Nephron (organoid): ENCODE measurements at regions not wholly inside any gene's neighbourhood (a gene's known extent, or its start where the extent isn't known, plus 50 kb on each side); places are given as distances from the start of the nearest gene placed in this dataset.

Source experiments
- H3K27ac Mint-ChIP-seq, 3 experiments: 2 replicates each; pipeline ENCODE4 v1.8.0; 2020; ENCODE audit warnings: mixed read lengths in 3 of 3, mild to moderate bottlenecking in 2 of 3, moderate library complexity in 1 of 3
- H3K27me3 Mint-ChIP-seq: 2 replicates; pipeline ENCODE4 v1.8.0; 2021; ENCODE audit warnings: low read depth, mild to moderate bottlenecking, moderate library complexity, mixed read lengths
- H3K36me3 Mint-ChIP-seq: 2 replicates; pipeline ENCODE4 v1.8.0; 2020; ENCODE audit warnings: low read depth, mixed read lengths
- H3K4me1 Mint-ChIP-seq: 2 replicates; pipeline ENCODE4 v1.8.0; 2020; ENCODE audit warnings: mixed read lengths
- H3K4me3 Mint-ChIP-seq, 3 experiments: 2 replicates each; pipeline ENCODE4 v1.8.0; 2020; ENCODE audit warnings: mild to moderate bottlenecking in 3 of 3, mixed read lengths in 3 of 3, moderate library complexity in 2 of 3
- H3K9me3 Mint-ChIP-seq: 2 replicates; pipeline ENCODE4 v1.8.0; 2020; ENCODE audit warnings: mixed read lengths
- TF ChIP-seq, protein P1 (sequence below), 3 experiments: fragments of 200-600 bp; sonication (generic); IDR thresholded peaks; one replicate each; pipeline ENCODE4 v1.5.0; 2021; ENCODE audit warnings: antibody characterized with exemption in 3 of 3; ENCODE audit not compliant: unreplicated experiment in 3 of 3

DNA sequence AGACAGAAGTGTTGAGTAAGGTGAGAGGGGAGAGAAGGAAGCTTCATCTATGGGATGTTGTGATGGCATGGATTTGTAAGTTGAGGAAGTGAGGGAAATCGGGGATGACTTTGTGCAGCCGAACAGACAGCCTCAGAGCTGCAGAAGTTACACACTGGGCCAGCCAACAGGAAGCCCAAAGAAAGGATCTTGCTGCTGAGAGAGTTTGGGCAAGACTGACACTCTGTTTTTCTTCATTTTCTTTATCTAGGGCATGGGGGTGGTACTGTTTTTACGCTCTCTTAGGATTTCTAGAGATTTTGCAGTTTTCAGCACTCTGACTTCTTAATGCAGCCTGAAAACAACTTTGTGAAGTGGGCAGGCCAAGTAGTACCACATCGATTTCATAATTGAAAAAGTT lies 509.9 kb upstream of the TENM4 start:
- Mint-ChIP-seq H3K4me3 (no peak overlapping the region), H3K9me3 (no peaks in the 10 kb centered on the region), H3K36me3 (no peaks in the 10 kb centered on the region), H3K27ac (no peak overlapping the region), H3K27me3 (peaks cover 4% of the 10 kb centered on the region), H3K4me1 (peaks cover 9% of the 10 kb centered on the region)
- TF ChIP-seq, protein P1, sequence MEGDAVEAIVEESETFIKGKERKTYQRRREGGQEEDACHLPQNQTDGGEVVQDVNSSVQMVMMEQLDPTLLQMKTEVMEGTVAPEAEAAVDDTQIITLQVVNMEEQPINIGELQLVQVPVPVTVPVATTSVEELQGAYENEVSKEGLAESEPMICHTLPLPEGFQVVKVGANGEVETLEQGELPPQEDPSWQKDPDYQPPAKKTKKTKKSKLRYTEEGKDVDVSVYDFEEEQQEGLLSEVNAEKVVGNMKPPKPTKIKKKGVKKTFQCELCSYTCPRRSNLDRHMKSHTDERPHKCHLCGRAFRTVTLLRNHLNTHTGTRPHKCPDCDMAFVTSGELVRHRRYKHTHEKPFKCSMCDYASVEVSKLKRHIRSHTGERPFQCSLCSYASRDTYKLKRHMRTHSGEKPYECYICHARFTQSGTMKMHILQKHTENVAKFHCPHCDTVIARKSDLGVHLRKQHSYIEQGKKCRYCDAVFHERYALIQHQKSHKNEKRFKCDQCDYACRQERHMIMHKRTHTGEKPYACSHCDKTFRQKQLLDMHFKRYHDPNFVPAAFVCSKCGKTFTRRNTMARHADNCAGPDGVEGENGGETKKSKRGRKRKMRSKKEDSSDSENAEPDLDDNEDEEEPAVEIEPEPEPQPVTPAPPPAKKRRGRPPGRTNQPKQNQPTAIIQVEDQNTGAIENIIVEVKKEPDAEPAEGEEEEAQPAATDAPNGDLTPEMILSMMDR (IDR thresholded peaks at IDR 0.05; ENCODE audit: unreplicated experiment in 3 of 3): no peak

DNA sequence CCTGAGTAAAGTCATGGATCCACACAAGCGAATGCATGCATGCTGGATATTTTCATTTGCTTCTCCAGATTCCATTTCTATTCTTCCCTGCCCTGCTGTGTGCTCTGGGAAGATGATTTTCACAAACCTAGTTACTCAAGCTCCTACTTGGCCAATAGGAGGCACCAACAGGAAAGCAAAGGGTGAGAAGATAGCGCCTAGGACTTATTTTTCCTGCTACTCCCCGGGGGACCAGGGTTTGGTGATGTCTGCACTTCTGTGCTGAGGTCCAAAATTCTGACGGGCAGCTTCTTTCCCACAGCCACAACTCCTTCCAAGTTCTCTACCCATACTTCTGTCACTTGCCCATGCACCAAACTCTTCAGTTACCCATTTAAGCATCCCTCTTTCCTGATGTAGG lies 509.3 kb upstream of the TENM4 start:
- no peak overlapping the region for H3K4me3 Mint-ChIP-seq
- no peaks in the 10 kb centered on the region for H3K9me3 Mint-ChIP-seq
- peaks cover 4% of the 10 kb centered on the region for H3K27me3 Mint-ChIP-seq

DNA sequence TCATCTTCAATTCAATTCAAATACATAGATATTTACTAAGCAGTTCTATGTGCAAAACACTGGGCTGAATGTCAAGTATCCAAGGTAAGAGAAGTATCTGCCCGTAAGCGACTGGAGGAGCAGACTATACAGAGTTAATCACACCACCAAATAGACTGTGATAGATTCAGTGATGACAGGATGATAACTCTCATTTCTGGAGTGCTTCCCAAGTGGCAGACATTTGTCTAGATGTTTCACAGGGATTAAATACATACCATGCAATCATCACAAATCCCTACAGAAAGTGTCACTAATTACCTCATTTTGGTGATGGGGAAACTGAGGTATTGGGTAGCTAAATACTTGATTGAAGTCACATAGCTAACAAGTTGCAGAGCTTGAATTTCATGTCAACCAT lies 508.7 kb upstream of the TENM4 start:
- TF ChIP-seq, protein P1 (IDR thresholded peaks at IDR 0.05; ENCODE audit: unreplicated experiment in 3 of 3): no peak
- Mint-ChIP-seq H3K4me1 (no peaks in the 10 kb centered on the region), H3K4me3 (no peak overlapping the region), H3K9me3 (no peaks in the 10 kb centered on the region), H3K36me3 (no peaks in the 10 kb centered on the region), H3K27ac (no peak overlapping the region), H3K27me3 (peaks cover 4% of the 10 kb centered on the region)

More for the DNA sequence above, 509.3 kb upstream of the TENM4 start:
- Mint-ChIP-seq H3K36me3 (no peaks in the 10 kb centered on the region), H3K4me1 (peaks cover 6% of the 10 kb centered on the region), H3K27ac (no peak overlapping the region)
- TF ChIP-seq, protein P1 (IDR thresholded peaks at IDR 0.05; ENCODE audit: unreplicated experiment in 3 of 3): no peak

DNA sequence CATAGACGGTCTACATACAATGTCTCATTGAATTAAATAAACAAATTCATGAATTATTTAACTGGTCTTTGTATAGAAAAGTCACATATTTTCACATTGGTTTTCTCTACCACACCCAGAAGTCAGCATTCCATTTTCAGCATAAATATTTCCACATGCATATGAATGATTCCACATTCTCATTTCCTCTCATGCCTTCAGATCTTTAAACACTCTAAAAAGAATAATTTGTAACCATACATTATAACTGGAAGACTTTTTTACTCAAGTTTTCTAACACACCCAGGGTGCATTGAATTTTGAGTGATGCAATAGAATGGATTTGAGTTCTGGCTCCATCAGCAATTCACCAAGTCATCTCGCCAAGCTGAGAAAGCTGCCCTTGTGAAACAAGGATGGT lies 501.8 kb upstream of the TENM4 start:
- Mint-ChIP-seq H3K27me3 (no peaks in the 10 kb centered on the region), H3K9me3 (no peaks in the 10 kb centered on the region), H3K4me3 (no peak overlapping the region), H3K27ac (no peak overlapping the region), H3K36me3 (no peaks in the 10 kb centered on the region), H3K4me1 (peaks cover 11% of the 10 kb centered on the region)
- TF ChIP-seq, protein P1 (IDR thresholded peaks at IDR 0.05; ENCODE audit: unreplicated experiment in 3 of 3): no peak

DNA sequence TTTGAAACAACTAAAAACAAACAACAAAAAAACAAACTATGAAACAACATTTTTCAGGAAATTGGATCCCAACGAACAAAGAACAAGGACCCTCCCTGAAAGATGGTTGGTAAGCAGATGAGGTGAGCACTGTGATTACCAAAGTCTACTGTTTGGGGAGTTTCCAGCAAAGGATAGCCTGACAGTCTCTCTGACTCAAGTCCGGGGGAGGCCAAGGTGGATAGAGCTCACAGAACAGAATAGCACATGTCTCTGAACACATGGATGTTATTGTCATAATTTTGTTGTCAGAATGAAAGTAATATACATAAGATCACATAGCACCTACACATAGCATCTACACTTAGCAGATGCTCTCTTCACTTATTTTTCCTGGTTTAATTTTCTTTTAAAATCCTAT lies 501.3 kb upstream of the TENM4 start:
- no peak overlapping the region for H3K4me3 Mint-ChIP-seq
- no peaks in the 10 kb centered on the region for H3K9me3 Mint-ChIP-seq
- H3K4me1 Mint-ChIP-seq: peaks cover 11% of the 10 kb centered on the region
- no peaks in the 10 kb centered on the region for H3K36me3 Mint-ChIP-seq
- no peaks in the 10 kb centered on the region for H3K27me3 Mint-ChIP-seq
- TF ChIP-seq, protein P1 (IDR thresholded peaks at IDR 0.05; ENCODE audit: unreplicated experiment in 3 of 3): no peak
- no peak overlapping the region for H3K27ac Mint-ChIP-seq

DNA sequence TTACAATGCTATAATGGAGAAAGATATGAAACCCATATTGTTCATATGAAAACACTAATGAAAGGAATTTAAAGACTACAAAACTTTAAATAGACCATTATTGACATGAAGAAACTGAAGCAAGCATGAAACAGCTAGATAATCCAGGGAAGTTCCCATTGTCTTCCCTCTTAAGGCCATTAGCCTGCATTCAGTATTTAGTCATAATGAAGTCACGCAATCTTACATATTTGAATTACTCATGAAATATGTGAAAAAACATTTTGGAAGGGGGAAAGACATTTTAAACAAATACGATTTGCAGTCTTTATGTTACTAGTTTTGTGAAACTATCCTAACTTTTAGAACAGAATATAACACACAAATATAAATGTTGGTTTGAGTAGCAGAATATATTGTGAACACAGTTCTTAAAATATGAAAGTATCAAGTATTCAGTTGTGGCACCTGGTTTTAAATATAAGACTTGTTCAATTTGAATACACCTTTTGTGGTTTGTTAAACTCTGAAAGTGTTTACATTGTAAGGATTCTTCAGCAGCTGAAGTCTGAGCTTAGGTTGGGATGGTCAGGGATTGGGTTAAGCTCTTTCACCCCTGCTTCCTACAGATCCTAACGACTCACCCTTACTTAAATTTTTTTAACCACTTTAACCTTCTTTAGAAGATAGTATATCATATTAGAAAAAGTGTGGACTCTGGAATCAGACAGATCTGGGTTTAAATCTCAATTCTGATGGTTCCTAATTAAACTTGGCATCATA lies 500.3 kb upstream of the TENM4 start:
- Mint-ChIP-seq H3K27ac (no peak overlapping the region), H3K9me3 (no peaks in the 10 kb centered on the region), H3K27me3 (no peaks in the 10 kb centered on the region), H3K36me3 (no peaks in the 10 kb centered on the region), H3K4me3 (no peak overlapping the region), H3K4me1 (peaks cover 11% of the 10 kb centered on the region)
- TF ChIP-seq, protein P1 (IDR thresholded peaks at IDR 0.05; ENCODE audit: unreplicated experiment in 3 of 3): no peak
